ENCODE measurements at regions not wholly inside any gene's neighbourhood (a gene's known extent, or its start where the extent isn't known, plus 50 kb on each side); places are given as distances from the start of the nearest gene placed in this dataset.
A peak's percentile ranks its signal among the peaks of the same experiment; 100 is the strongest.
"Not testable (repeated sequence)": the region's sequence is repeated elsewhere in the genome, so short reads cannot be mapped to it uniquely, and the experiment has no call there.

GRCh38 chr2:53211201-53211774 is 556.3 kb upstream of the CHAC2 start:
- TF ChIP-seq CTCF (conservative IDR thresholded peaks at IDR 0.05; ENCODE audit: low read depth): no peak
- no peak overlapping the region for H3K27ac ChIP-seq
- no peak for DNase-seq (ENCODE audit: low spot score)
- ChIA-PET POLR2A (ENCODE audit: low non-redundant PET) (no interaction called here), CTCF (no interaction called here)

- no peak for DNase-seq (ENCODE audit: low spot score)
- ChIA-PET POLR2A (ENCODE audit: low non-redundant PET) (no interaction called here), CTCF (interaction anchor here (0.7 kb wide), 1 partner anchor 1257 kb away, joined by 3 read pairs; no protein-coding TSS in a partner anchor)
- H3K27ac ChIP-seq: no peak overlapping the region
- no peak for TF ChIP-seq CTCF (conservative IDR thresholded peaks at IDR 0.05; ENCODE audit: low read depth)
Measured at GRCh38 chr2:53210538-53210937, 557.1 kb upstream of the CHAC2 start.

- TF ChIP-seq CTCF (conservative IDR thresholded peaks at IDR 0.05; ENCODE audit: low read depth): no peak
- ChIA-PET POLR2A (ENCODE audit: low non-redundant PET) (no interaction called here), CTCF (interaction anchor here (0.7 kb wide), 1 partner anchor 1256 kb away, joined by 3 read pairs; no protein-coding TSS in a partner anchor)
- no peak overlapping the region for H3K27ac ChIP-seq
- no peak for DNase-seq (ENCODE audit: low spot score)
Measured at GRCh38 chr2:53209679-53210458, 557.7 kb upstream of the CHAC2 start.

GRCh38 chr2:53208815-53209214 is 558.8 kb upstream of the CHAC2 start:
- ChIA-PET POLR2A (ENCODE audit: low non-redundant PET) (no interaction called here), CTCF (no interaction called here)
- DNase-seq (ENCODE audit: low spot score): no peak
- no peak overlapping the region for H3K27ac ChIP-seq
- TF ChIP-seq CTCF (conservative IDR thresholded peaks at IDR 0.05; ENCODE audit: low read depth): no peak

- DNase-seq (ENCODE audit: low spot score); H3K27ac ChIP-seq; CTCF ChIA-PET; POLR2A ChIA-PET (ENCODE audit: low non-redundant PET): not testable (repeated sequence)
Measured at GRCh38 chr2:53206226-53206625, 561.4 kb upstream of the CHAC2 start.

GRCh38 chr2:53202063-53202462 is 565.5 kb upstream of the CHAC2 start:
- DNase-seq (ENCODE audit: low spot score): peak; percentile 56
- no peak overlapping the region for H3K27ac ChIP-seq
- ChIA-PET POLR2A (ENCODE audit: low non-redundant PET) (interaction anchor here (0.5 kb wide), 1 partner anchor 169 kb away, joined by 8 read pairs; no protein-coding TSS in a partner anchor), CTCF (interaction anchor here (0.6 to 0.8 kb wide), 5 partner anchors 32 to 1547 kb away, joined by 3 to 5 read pairs (median 4); no protein-coding TSS in a partner anchor)
- TF ChIP-seq CTCF (conservative IDR thresholded peaks at IDR 0.05; ENCODE audit: low read depth): peak; percentile 42

GRCh38 chr2:53200072-53200471 is 567.5 kb upstream of the CHAC2 start:
- no peak for DNase-seq (ENCODE audit: low spot score)
- H3K27ac ChIP-seq: no peak overlapping the region
- no peak for TF ChIP-seq CTCF (conservative IDR thresholded peaks at IDR 0.05; ENCODE audit: low read depth)
- ChIA-PET CTCF (interaction anchor here (0.8 kb wide), 2 partner anchors 19 to 21 kb away, joined by 4 to 6 read pairs; no protein-coding TSS in a partner anchor), POLR2A (ENCODE audit: low non-redundant PET) (no interaction called here)
